ENCODE measurements at regions not wholly inside any gene's neighbourhood (a gene's known extent, or its start where the extent isn't known, plus 50 kb on each side); places are given as distances from the start of the nearest gene placed in this dataset.

GRCh38 chr2:239587841-239588240 lies 187.0 kb upstream of the HDAC4 start:
- intact Hi-C loops (cut with DNase I, micrococcal nuclease): no loop called here
- DNase-seq: peak in 1 of 2 donors; percentile 7
- ATAC-seq: no peak

- peak in 1 of 2 donors; percentile 10 for DNase-seq
- intact Hi-C loops (cut with DNase I, micrococcal nuclease): no loop called here
Measured at GRCh38 chr2:239587311-239587731, 186.5 kb upstream of the HDAC4 start.

GRCh38 chr2:239586651-239587310 lies 186.0 kb upstream of the HDAC4 start:
- ATAC-seq (no peak), DNase-seq (peak in 1 of 2 donors; percentile 15)
- intact Hi-C loops (cut with DNase I, micrococcal nuclease): no loop called here

More at GRCh38 chr2:239587311-239587731, 186.5 kb upstream of the HDAC4 start:
- no peak for ATAC-seq

GRCh38 chr2:239585422-239585821 lies 184.6 kb upstream of the HDAC4 start:
- DNase-seq: peak in 1 of 2 donors; percentile 8
- ATAC-seq: no peak
- intact Hi-C loops (cut with DNase I, micrococcal nuclease): no loop called here

GRCh38 chr2:239584986-239585385 lies 184.2 kb upstream of the HDAC4 start:
- intact Hi-C loops (cut with DNase I, micrococcal nuclease): no loop called here
- no peak for DNase-seq
- ATAC-seq: no peak

GRCh38 chr2:239583879-239584859 lies 183.3 kb upstream of the HDAC4 start:
- no peak for DNase-seq
- no peak for ATAC-seq
- intact Hi-C loops (cut with DNase I, micrococcal nuclease): no loop called here

- intact Hi-C loops (cut with DNase I, micrococcal nuclease): no loop called here
- ATAC-seq: no peak
- no peak for DNase-seq
Measured at GRCh38 chr2:239583171-239583878, 182.5 kb upstream of the HDAC4 start.

GRCh38 chr2:239582476-239582875 lies 181.7 kb upstream of the HDAC4 start:
- intact Hi-C loops (cut with DNase I, micrococcal nuclease): no loop called here
- DNase-seq (no peak), ATAC-seq (no peak)

- peak in 1 of 2 donors; percentile 10 for DNase-seq
- intact Hi-C loops (cut with DNase I, micrococcal nuclease): no loop called here
- ATAC-seq: no peak
Measured at GRCh38 chr2:239581352-239581901, 180.6 kb upstream of the HDAC4 start.

GRCh38 chr2:239580199-239580527 lies 179.3 kb upstream of the HDAC4 start:
- ATAC-seq: no peak

GRCh38 chr2:239579524-239580198 lies 178.8 kb upstream of the HDAC4 start:
- ATAC-seq (no peak), DNase-seq (peak in 1 of 2 donors; percentile 8)
- intact Hi-C loops (cut with DNase I, micrococcal nuclease): no loop called here

More at GRCh38 chr2:239580199-239580527, 179.3 kb upstream of the HDAC4 start:
- no peak for DNase-seq
- intact Hi-C loops (cut with DNase I, micrococcal nuclease): no loop called here

GRCh38 chr2:239579081-239579480 lies 178.3 kb upstream of the HDAC4 start:
- peak in 1 of 2 donors; percentile 5 for DNase-seq
- no peak for ATAC-seq
- intact Hi-C loops (cut with DNase I, micrococcal nuclease): no loop called here

GRCh38 chr2:239578381-239578780 lies 177.6 kb upstream of the HDAC4 start:
- intact Hi-C loops (cut with DNase I, micrococcal nuclease): no loop called here
- DNase-seq (peak in 1 of 2 donors; percentile 10), ATAC-seq (no peak)

- DNase-seq (no peak), ATAC-seq (no peak)
- intact Hi-C loops (cut with DNase I, micrococcal nuclease): no loop called here
Measured at GRCh38 chr2:239577935-239578334, 177.1 kb upstream of the HDAC4 start.

GRCh38 chr2:239576784-239577685 lies 176.2 kb upstream of the HDAC4 start:
- peak in 1 of 2 donors; percentile 8 for DNase-seq
- intact Hi-C loops (cut with DNase I, micrococcal nuclease): no loop called here
- no peak for ATAC-seq

GRCh38 chr2:239575931-239576445 lies 175.2 kb upstream of the HDAC4 start:
- intact Hi-C loops (cut with DNase I, micrococcal nuclease): no loop called here
- ATAC-seq: no peak
- DNase-seq: peak in 1 of 2 donors; percentile 17

- DNase-seq (no peak), ATAC-seq (no peak)
- intact Hi-C loops (cut with DNase I, micrococcal nuclease): no loop called here
Measured at GRCh38 chr2:239574434-239575156, 173.8 kb upstream of the HDAC4 start.

Measured in left colon (tissue), 2 donors.